DMS79 (cell line): ENCODE measurements at regions not wholly inside any gene's neighbourhood (a gene's known extent, or its start where the extent isn't known, plus 50 kb on each side); places are given as distances from the start of the nearest gene placed in this dataset.

Experiments
- DNase-seq: peaks from one replicate; lab custom pipeline; 2025; lab: John Stamatoyannopoulos, UW

GRCh38 chr11:116442238-116442752 lies 330.5 kb downstream of the BUD13 start:
- DNase-seq, result no peak

- DNase-seq, result no peak
Observed at GRCh38 chr11:116439361-116439677, 333.5 kb downstream of the BUD13 start.

- no peak for DNase-seq
Observed at GRCh38 chr11:116438651-116439360, 334.0 kb downstream of the BUD13 start.

- DNase-seq, result no peak
Observed at GRCh38 chr11:116434986-116435385, 337.8 kb downstream of the BUD13 start.

- peak; percentile 19 for DNase-seq
Observed at GRCh38 chr11:116432301-116432700, 340.5 kb downstream of the BUD13 start.

GRCh38 chr11:116431842-116432241 lies 340.9 kb downstream of the BUD13 start:
- DNase-seq, result no peak

GRCh38 chr11:116428638-116428975 lies 344.2 kb downstream of the BUD13 start:
- no peak for DNase-seq

GRCh38 chr11:116427903-116428637 lies 344.7 kb downstream of the BUD13 start:
- peak; percentile 61 for DNase-seq

GRCh38 chr11:116427337-116427902 lies 345.4 kb downstream of the BUD13 start:
- DNase-seq, result peak; percentile 59

GRCh38 chr11:116426761-116427160 lies 346.0 kb downstream of the BUD13 start:
- no peak for DNase-seq

GRCh38 chr11:116424615-116425261 lies 348.0 kb downstream of the BUD13 start:
- no peak for DNase-seq

GRCh38 chr11:116422956-116423600 lies 349.7 kb downstream of the BUD13 start:
- no peak for DNase-seq

GRCh38 chr11:116422556-116422955 lies 350.2 kb downstream of the BUD13 start:
- no peak for DNase-seq

- DNase-seq, result no peak
Observed at GRCh38 chr11:116421529-116422185, 351.1 kb downstream of the BUD13 start.

GRCh38 chr11:116420770-116421528 lies 351.8 kb downstream of the BUD13 start:
- DNase-seq, result peak; percentile 19

GRCh38 chr11:116420030-116420429 lies 352.8 kb downstream of the BUD13 start:
- no peak for DNase-seq

- no peak for DNase-seq
Observed at GRCh38 chr11:116418388-116419041, 354.3 kb downstream of the BUD13 start.

GRCh38 chr11:116416852-116417251 lies 355.9 kb downstream of the BUD13 start:
- no peak for DNase-seq

- peak; percentile 10 for DNase-seq
Observed at GRCh38 chr11:116415095-116415494, 357.7 kb downstream of the BUD13 start.

GRCh38 chr11:116414357-116414880 lies 358.4 kb downstream of the BUD13 start:
- no peak for DNase-seq
